Nephron progenitor cell (in vitro differentiated cells): ENCODE measurements at regions not wholly inside any gene's neighbourhood (a gene's known extent, or its start where the extent isn't known, plus 50 kb on each side); places are given as distances from the start of the nearest gene placed in this dataset.

Experiments used
- DNase-seq: peaks from one replicate; pipeline ENCODE4 v3.0.0; 2021
- H3K27ac Mint-ChIP-seq: 2 replicates; pipeline ENCODE4 v1.8.0; 2021; ENCODE audit warnings: mild to moderate bottlenecking, moderate library complexity, mixed read lengths
- H3K27me3 Mint-ChIP-seq: 2 replicates; pipeline ENCODE4 v1.8.0; 2021; ENCODE audit warnings: mild to moderate bottlenecking, low read depth, mixed read lengths; ENCODE audit not compliant: poor library complexity
- H3K36me3 Mint-ChIP-seq: 2 replicates; pipeline ENCODE4 v1.8.0; 2021; ENCODE audit warnings: low read depth, mixed read lengths
- H3K4me1 Mint-ChIP-seq: 2 replicates; pipeline ENCODE4 v1.8.0; 2021; ENCODE audit warnings: mixed read lengths
- H3K4me3 Mint-ChIP-seq: 2 replicates; pipeline ENCODE4 v1.8.0; 2021; ENCODE audit warnings: mild to moderate bottlenecking, moderate library complexity, mixed read lengths
- H3K9me3 Mint-ChIP-seq: 2 replicates; pipeline ENCODE4 v1.8.0; 2021; ENCODE audit warnings: mild to moderate bottlenecking, moderate library complexity, mixed read lengths
- CTCF ChIP-seq: fragments of 200-600 bp; sonication (generic); IDR thresholded peaks from 2 replicates; pipeline ENCODE4 v1.5.0; 2021; ENCODE audit warnings: antibody characterized with exemption

- Mint-ChIP-seq H3K27me3 (peaks cover 11% of the 10 kb centered on the region), H3K36me3 (no peaks in the 10 kb centered on the region), H3K4me1 (peaks cover 21% of the 10 kb centered on the region), H3K4me3 (no peak overlapping the region), H3K9me3 (peaks cover 16% of the 10 kb centered on the region), H3K27ac (no peak overlapping the region)
- TF ChIP-seq CTCF = no peak
- no peak for DNase-seq
Observed at GRCh38 chr4:26077756-26078155, 163.7 kb downstream of the SMIM20 start.

- Mint-ChIP-seq H3K4me3 (no peak overlapping the region), H3K4me1 (peaks cover 31% of the 10 kb centered on the region), H3K27me3 (peaks cover 20% of the 10 kb centered on the region), H3K27ac (no peak overlapping the region), H3K9me3 (peaks cover 13% of the 10 kb centered on the region), H3K36me3 (no peaks in the 10 kb centered on the region)
- no peak for TF ChIP-seq CTCF
- no peak for DNase-seq
Observed at GRCh38 chr4:26080870-26081628, 167.0 kb downstream of the SMIM20 start.

GRCh38 chr4:26081795-26082498, 167.9 kb downstream of the SMIM20 start:
- TF ChIP-seq CTCF = peak; percentile 70
- Mint-ChIP-seq H3K9me3 (peaks cover 4% of the 10 kb centered on the region), H3K4me3 (no peak overlapping the region), H3K27me3 (peaks cover 20% of the 10 kb centered on the region), H3K27ac (no peak overlapping the region), H3K36me3 (no peaks in the 10 kb centered on the region), H3K4me1 (peaks cover 38% of the 10 kb centered on the region)
- DNase-seq = no peak

- Mint-ChIP-seq H3K9me3 (no peaks in the 10 kb centered on the region), H3K36me3 (no peaks in the 10 kb centered on the region), H3K4me1 (peaks cover 38% of the 10 kb centered on the region), H3K27ac (no peak overlapping the region), H3K4me3 (no peak overlapping the region), H3K27me3 (peaks cover 20% of the 10 kb centered on the region)
- TF ChIP-seq CTCF = no peak
- no peak for DNase-seq
Observed at GRCh38 chr4:26082565-26082964, 168.5 kb downstream of the SMIM20 start.

GRCh38 chr4:26083987-26084386, 170.0 kb downstream of the SMIM20 start:
- no peak for DNase-seq
- Mint-ChIP-seq H3K9me3 (no peaks in the 10 kb centered on the region), H3K27me3 (peaks cover 13% of the 10 kb centered on the region), H3K36me3 (no peaks in the 10 kb centered on the region), H3K4me3 (no peak overlapping the region), H3K4me1 (peaks cover 38% of the 10 kb centered on the region), H3K27ac (no peak overlapping the region)
- no peak for TF ChIP-seq CTCF

- Mint-ChIP-seq H3K4me3 (no peak overlapping the region), H3K4me1 (peaks cover 38% of the 10 kb centered on the region), H3K27ac (no peak overlapping the region), H3K36me3 (no peaks in the 10 kb centered on the region), H3K27me3 (peaks cover 13% of the 10 kb centered on the region), H3K9me3 (no peaks in the 10 kb centered on the region)
- no peak for TF ChIP-seq CTCF
- no peak for DNase-seq
Observed at GRCh38 chr4:26084414-26084813, 170.4 kb downstream of the SMIM20 start.
